ENCODE measurements at regions not wholly inside any gene's neighbourhood (a gene's known extent, or its start where the extent isn't known, plus 50 kb on each side); places are given as distances from the start of the nearest gene placed in this dataset.

GRCh38 chr16:14338236-14338635 is 267.1 kb downstream of the MRTFB start:
- intact Hi-C loops (cut with DNase I), result no loop called here

GRCh38 chr16:14337303-14338191 is 266.4 kb downstream of the MRTFB start:
- Histone ChIP-seq H3K4me3 (no peak overlapping the region), H3K4me1 (replicated peaks in 1 of 2) (no peaks in the 10 kb centered on the region), H3K9me3 (replicated peaks in 1 of 3) (no peaks in the 10 kb centered on the region), H3K27ac (no peak overlapping the region), H3K27me3 (no peaks in the 10 kb centered on the region), H3K36me3 (replicated peaks in 1 of 2) (no peaks in the 10 kb centered on the region)
- 63 to 81% (median 65%) methylated on average over 12 to 22 of the region's 22 CpGs for WGBS, 4 donors
- no peak for TF ChIP-seq POLR2A (IDR thresholded peaks at IDR 0.05)
- TF ChIP-seq, protein P1, sequence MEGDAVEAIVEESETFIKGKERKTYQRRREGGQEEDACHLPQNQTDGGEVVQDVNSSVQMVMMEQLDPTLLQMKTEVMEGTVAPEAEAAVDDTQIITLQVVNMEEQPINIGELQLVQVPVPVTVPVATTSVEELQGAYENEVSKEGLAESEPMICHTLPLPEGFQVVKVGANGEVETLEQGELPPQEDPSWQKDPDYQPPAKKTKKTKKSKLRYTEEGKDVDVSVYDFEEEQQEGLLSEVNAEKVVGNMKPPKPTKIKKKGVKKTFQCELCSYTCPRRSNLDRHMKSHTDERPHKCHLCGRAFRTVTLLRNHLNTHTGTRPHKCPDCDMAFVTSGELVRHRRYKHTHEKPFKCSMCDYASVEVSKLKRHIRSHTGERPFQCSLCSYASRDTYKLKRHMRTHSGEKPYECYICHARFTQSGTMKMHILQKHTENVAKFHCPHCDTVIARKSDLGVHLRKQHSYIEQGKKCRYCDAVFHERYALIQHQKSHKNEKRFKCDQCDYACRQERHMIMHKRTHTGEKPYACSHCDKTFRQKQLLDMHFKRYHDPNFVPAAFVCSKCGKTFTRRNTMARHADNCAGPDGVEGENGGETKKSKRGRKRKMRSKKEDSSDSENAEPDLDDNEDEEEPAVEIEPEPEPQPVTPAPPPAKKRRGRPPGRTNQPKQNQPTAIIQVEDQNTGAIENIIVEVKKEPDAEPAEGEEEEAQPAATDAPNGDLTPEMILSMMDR (IDR thresholded peaks at IDR 0.05), result no peak
- intact Hi-C loops (cut with DNase I), result no loop called here
- no peak for DNase-seq

More at GRCh38 chr16:14338236-14338635, 267.1 kb downstream of the MRTFB start:
- H3K27ac ChIP-seq, result no peak overlapping the region
- no peak for TF ChIP-seq POLR2A (IDR thresholded peaks at IDR 0.05)
- TF ChIP-seq, protein P1 (IDR thresholded peaks at IDR 0.05), result no peak
- H3K36me3 ChIP-seq (replicated peaks in 1 of 2), result no peaks in the 10 kb centered on the region
- H3K4me3 ChIP-seq, result no peak overlapping the region
- H3K9me3 ChIP-seq (replicated peaks in 1 of 3), result no peaks in the 10 kb centered on the region
- no peak for DNase-seq
- H3K4me1 ChIP-seq (replicated peaks in 1 of 2), result no peaks in the 10 kb centered on the region
- no peaks in the 10 kb centered on the region for H3K27me3 ChIP-seq

DNA sequence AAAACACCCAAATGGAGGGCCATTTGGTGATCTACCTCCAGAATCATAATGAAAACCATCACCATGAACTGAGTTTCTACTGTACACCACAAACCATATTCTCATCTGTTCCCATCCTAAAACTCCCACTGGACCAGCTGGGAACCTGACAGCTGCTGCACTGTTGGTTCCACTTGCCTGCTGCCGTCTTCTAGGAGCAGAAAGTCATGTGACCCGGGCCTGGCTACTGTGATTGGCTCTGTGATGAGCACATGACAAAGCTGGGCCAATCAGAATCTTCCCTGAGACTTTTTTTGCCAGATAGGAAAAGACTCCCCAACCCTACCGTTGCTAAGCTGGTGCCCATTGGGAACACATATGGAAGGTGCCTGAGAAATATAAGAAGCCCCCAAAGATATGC is 264.2 kb downstream of the MRTFB start:
- Histone ChIP-seq H3K4me3 (no peak overlapping the region), H3K27ac (no peak overlapping the region), H3K27me3 (no peaks in the 10 kb centered on the region), H3K4me1 (replicated peaks in 1 of 2) (no peaks in the 10 kb centered on the region), H3K9me3 (replicated peaks in 1 of 3) (no peaks in the 10 kb centered on the region), H3K36me3 (replicated peaks in 1 of 2) (no peaks in the 10 kb centered on the region)
- TF ChIP-seq, protein P1 (IDR thresholded peaks at IDR 0.05), result no peak
- TF ChIP-seq POLR2A (IDR thresholded peaks at IDR 0.05), result no peak
- no peak for DNase-seq
- intact Hi-C loops (cut with DNase I), result no loop called here
- 89 to 95% (median 91%) methylated on average over 3 of the region's 3 CpGs for WGBS, 4 donors

DNA sequence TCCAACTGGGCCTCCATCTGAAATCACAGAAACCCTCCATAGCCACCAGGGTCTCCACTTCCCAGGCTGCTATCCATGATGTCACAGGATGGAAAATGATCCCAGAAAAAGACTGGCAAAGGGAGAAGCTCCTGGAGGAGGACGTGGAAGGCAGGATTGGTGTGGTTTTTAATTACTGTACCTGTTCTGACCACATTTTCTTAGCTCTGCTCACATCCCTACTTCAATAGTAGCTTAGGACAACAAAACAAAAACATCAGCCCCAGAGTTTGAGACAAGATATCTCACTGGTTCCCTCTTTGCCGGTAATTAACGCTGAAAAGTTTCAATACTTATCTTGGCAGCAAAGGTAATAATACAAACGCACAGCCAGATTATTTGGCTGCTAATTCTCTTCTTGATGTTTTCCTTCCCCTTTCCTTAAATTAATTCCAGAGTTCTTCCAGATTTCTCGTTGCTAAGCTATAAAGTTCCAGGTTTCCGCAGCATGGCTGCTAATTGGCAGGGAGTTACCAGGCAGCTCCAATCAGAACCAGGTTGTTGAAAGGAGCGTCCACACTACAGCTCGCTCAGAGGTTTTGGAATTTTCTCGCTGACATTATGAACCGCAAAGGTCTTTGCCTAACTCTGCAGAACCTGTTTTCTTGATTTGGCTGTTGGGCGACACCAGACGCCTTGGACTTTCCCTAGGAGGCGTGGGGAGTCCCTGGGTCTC is 263.4 kb downstream of the MRTFB start:
- 71 to 76% (median 74%) methylated on average over 13 of the region's 13 CpGs for WGBS, 4 donors
- Histone ChIP-seq H3K27ac (no peak overlapping the region), H3K27me3 (no peaks in the 10 kb centered on the region), H3K4me3 (no peak overlapping the region), H3K9me3 (replicated peaks in 1 of 3) (no peaks in the 10 kb centered on the region), H3K36me3 (replicated peaks in 1 of 2) (no peaks in the 10 kb centered on the region), H3K4me1 (replicated peaks in 1 of 2) (no peaks in the 10 kb centered on the region)
- DNase-seq, result no peak
- no peak for TF ChIP-seq POLR2A (IDR thresholded peaks at IDR 0.05)
- intact Hi-C loops (cut with DNase I), result no loop called here
